Caco-2 (cell line): ENCODE measurements at regions not wholly inside any gene's neighbourhood (a gene's known extent, or its start where the extent isn't known, plus 50 kb on each side); places are given as distances from the start of the nearest gene placed in this dataset.

Source experiments
- BruUV-seq: library from RNA; stranded (reverse); fragments of 400-500 nt; replicated peaks from 2 replicates; lab custom pipeline; 2021; lab: Mats Ljungman, UMichigan
- CTCF ChIA-PET: fragments of 300-600 bp; sonication (Branson Sonifier 250); formaldehyde crosslinking; loops from one replicate; lab custom pipeline; 2022; ENCODE audit warnings: antibody characterized with exemption; lab: Charles Lee
- POLR2A ChIA-PET: fragments of 300-600 bp; sonication (Branson Sonifier 250); formaldehyde crosslinking; loops from one replicate; lab custom pipeline; 2022; ENCODE audit warnings: antibody characterized with exemption; lab: Charles Lee
- DNase-seq, 2 experiments: peaks; one replicate each; pipeline versions ENCODE4 v3.0.0 to v3.0.0-alpha.2; 2020 to 2022
- H3K27me3 ChIP-seq: replicated peaks from 2 replicates; pipeline ENCODE4 v1.6.0; 2011; ENCODE audit warnings: low read length; ENCODE audit not compliant: control insufficient read depth, insufficient read depth
- H3K36me3 ChIP-seq: 2 replicates; pipeline ENCODE4 v1.5.1; 2011; ENCODE audit warnings: low read length; ENCODE audit not compliant: control insufficient read depth, insufficient read depth
- H3K4me1 ChIP-seq: fragments of 250-450 bp; sonication (Bioruptor Pico); 2 replicates; pipeline ENCODE4 v1.5.1; 2020; ENCODE audit warnings: mild to moderate bottlenecking
- H3K4me3 ChIP-seq: 2 replicates; pipeline ENCODE4 v1.5.1; 2011; ENCODE audit warnings: low read depth, mild to moderate bottlenecking, control low read depth, low read length
- H3K9me3 ChIP-seq: fragments of 250-450 bp; sonication (Bioruptor Pico); 2 replicates; pipeline ENCODE4 v1.5.1; 2020; ENCODE audit warnings: mild to moderate bottlenecking, moderate library complexity
- H3K27ac Mint-ChIP-seq: one replicate; pipeline ENCODE4 v1.8.0; 2022; ENCODE audit warnings: mixed read lengths; ENCODE audit not compliant: unreplicated experiment
- H3K27me3 Mint-ChIP-seq: one replicate; pipeline ENCODE4 v1.8.0; 2022; ENCODE audit warnings: mixed read lengths; ENCODE audit not compliant: insufficient read depth, unreplicated experiment
- H3K36me3 Mint-ChIP-seq: one replicate; pipeline ENCODE4 v1.8.0; 2022; ENCODE audit warnings: mild to moderate bottlenecking, mixed read lengths; ENCODE audit not compliant: insufficient read depth, unreplicated experiment
- H3K4me1 Mint-ChIP-seq: one replicate; pipeline ENCODE4 v1.8.0; 2022; ENCODE audit warnings: low read depth, mixed read lengths; ENCODE audit not compliant: unreplicated experiment
- H3K4me3 Mint-ChIP-seq: one replicate; pipeline ENCODE4 v1.8.0; 2022; ENCODE audit warnings: mild to moderate bottlenecking, moderate library complexity, mixed read lengths; ENCODE audit not compliant: unreplicated experiment
- H3K9me3 Mint-ChIP-seq: one replicate; pipeline ENCODE4 v1.8.0; 2022; ENCODE audit warnings: mixed read lengths; ENCODE audit not compliant: unreplicated experiment
- intact Hi-C: fragments of 100-400 bp; cut with micrococcal nuclease; formaldehyde crosslinking; loops from one replicate; pipeline ENCODE4 v1.10.0; 2022; ENCODE audit not compliant: unreplicated experiment
- TF ChIP-seq, protein P1 (sequence below), 2 experiments: fragments of 200-600 bp in 1 of 2; IDR thresholded peaks; 1 replicate in 1 of 2; 2 replicates in 1 of 2; pipeline versions ENCODE4 v1.5.1 to v1.8.0; 2011 to 2022; ENCODE audit warnings: antibody characterized with exemption in 1 of 2, control low read depth in 1 of 2, inconsistent platforms in 1 of 2, low read depth in 1 of 2, low read length in 1 of 2, mild to moderate bottlenecking in 1 of 2, moderate library complexity in 1 of 2; ENCODE audit not compliant: insufficient read depth in 1 of 2, severe bottlenecking in 1 of 2, unreplicated experiment in 1 of 2

- H3K4me3 ChIP-seq, result no peak overlapping the region
- TF ChIP-seq, protein P1, sequence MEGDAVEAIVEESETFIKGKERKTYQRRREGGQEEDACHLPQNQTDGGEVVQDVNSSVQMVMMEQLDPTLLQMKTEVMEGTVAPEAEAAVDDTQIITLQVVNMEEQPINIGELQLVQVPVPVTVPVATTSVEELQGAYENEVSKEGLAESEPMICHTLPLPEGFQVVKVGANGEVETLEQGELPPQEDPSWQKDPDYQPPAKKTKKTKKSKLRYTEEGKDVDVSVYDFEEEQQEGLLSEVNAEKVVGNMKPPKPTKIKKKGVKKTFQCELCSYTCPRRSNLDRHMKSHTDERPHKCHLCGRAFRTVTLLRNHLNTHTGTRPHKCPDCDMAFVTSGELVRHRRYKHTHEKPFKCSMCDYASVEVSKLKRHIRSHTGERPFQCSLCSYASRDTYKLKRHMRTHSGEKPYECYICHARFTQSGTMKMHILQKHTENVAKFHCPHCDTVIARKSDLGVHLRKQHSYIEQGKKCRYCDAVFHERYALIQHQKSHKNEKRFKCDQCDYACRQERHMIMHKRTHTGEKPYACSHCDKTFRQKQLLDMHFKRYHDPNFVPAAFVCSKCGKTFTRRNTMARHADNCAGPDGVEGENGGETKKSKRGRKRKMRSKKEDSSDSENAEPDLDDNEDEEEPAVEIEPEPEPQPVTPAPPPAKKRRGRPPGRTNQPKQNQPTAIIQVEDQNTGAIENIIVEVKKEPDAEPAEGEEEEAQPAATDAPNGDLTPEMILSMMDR (IDR thresholded peaks at IDR 0.05; ENCODE audit: insufficient read depth in 1 of 2, low read depth in 1 of 2, low read length in 1 of 2, severe bottlenecking in 1 of 2, unreplicated experiment in 1 of 2), result no peak
- H3K4me1 ChIP-seq, result no peaks in the 10 kb centered on the region
- H3K27ac Mint-ChIP-seq, result no peak overlapping the region
- CTCF ChIA-PET, result no interaction called here
- H3K36me3 ChIP-seq, result no peaks in the 10 kb centered on the region
- DNase-seq, result no peak
- POLR2A ChIA-PET, result no interaction called here
- peaks cover 15% of the 10 kb centered on the region for H3K27me3 Mint-ChIP-seq
- intact Hi-C loops, result no loop called here
- H3K27me3 ChIP-seq, result no peaks in the 10 kb centered on the region; the same call in none of the 2 replicates
- no peaks in the 10 kb centered on the region for H3K9me3 Mint-ChIP-seq
- H3K4me1 Mint-ChIP-seq, result no peaks in the 10 kb centered on the region
- BruUV-seq, result no TSS peak
- H3K9me3 ChIP-seq, result peaks cover 5% of the 10 kb centered on the region; the same call in 1 of the 2 replicates
- H3K4me3 Mint-ChIP-seq, result no peak overlapping the region
- H3K36me3 Mint-ChIP-seq, result no peaks in the 10 kb centered on the region
Measured at GRCh38 chr10:5310914-5311313, 53.9 kb upstream of the UCN3 start.

GRCh38 chr10:5311617-5312016 lies 53.1 kb upstream of the UCN3 start:
- Histone ChIP-seq H3K9me3 (0 out of 2 replicates have a peak, but pooled peaks cover 5% of the 10 kb centered on the region), H3K27me3 (no peaks in the 10 kb centered on the region; the same call in none of the 2 replicates), H3K36me3 (no peaks in the 10 kb centered on the region), H3K4me3 (no peak overlapping the region), H3K4me1 (no peaks in the 10 kb centered on the region)
- no peak overlapping the region for H3K27ac Mint-ChIP-seq
- no peaks in the 10 kb centered on the region for H3K9me3 Mint-ChIP-seq
- no peaks in the 10 kb centered on the region for H3K36me3 Mint-ChIP-seq
- POLR2A ChIA-PET, result no interaction called here
- BruUV-seq, result no TSS peak
- no peaks in the 10 kb centered on the region for H3K4me1 Mint-ChIP-seq
- H3K4me3 Mint-ChIP-seq, result no peak overlapping the region
- TF ChIP-seq, protein P1 (IDR thresholded peaks at IDR 0.05; ENCODE audit: insufficient read depth in 1 of 2, low read depth in 1 of 2, low read length in 1 of 2, severe bottlenecking in 1 of 2, unreplicated experiment in 1 of 2), result no peak
- intact Hi-C loops, result no loop called here
- CTCF ChIA-PET, result no interaction called here
- H3K27me3 Mint-ChIP-seq, result peaks cover 18% of the 10 kb centered on the region
- no peak for DNase-seq

DNA sequence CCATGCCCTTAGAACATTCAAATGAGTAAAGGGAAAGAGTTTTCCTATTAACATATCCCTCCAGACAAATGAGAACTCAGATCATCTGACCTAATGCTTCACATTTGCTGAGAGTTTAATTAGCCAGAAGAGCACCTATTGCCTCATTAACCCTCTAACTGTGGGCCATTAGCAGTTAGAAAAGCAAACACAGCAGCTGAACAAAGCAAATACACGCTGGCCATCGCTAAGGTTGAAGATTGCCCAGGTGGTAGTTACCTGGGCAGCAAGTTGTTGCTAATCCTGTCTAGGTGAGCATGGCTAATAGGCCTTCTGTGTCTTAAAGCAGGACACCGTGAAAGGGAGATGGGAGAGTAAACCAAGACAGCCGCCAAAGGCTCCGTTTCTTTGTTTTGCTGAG lies 49.9 kb upstream of the UCN3 start:
- intact Hi-C loops, result no loop called here

More for the DNA sequence above, 49.9 kb upstream of the UCN3 start:
- Histone ChIP-seq H3K4me3 (no peak overlapping the region), H3K4me1 (no peaks in the 10 kb centered on the region), H3K9me3 (no peaks in the 10 kb centered on the region), H3K36me3 (no peaks in the 10 kb centered on the region), H3K27me3 (no peaks in the 10 kb centered on the region; the same call in 1 of the 2 replicates)
- POLR2A ChIA-PET, result no interaction called here
- no TSS peak for BruUV-seq
- TF ChIP-seq, protein P1 (IDR thresholded peaks at IDR 0.05; ENCODE audit: insufficient read depth in 1 of 2, low read depth in 1 of 2, low read length in 1 of 2, severe bottlenecking in 1 of 2, unreplicated experiment in 1 of 2), result no peak
- CTCF ChIA-PET, result interaction anchor here (0.6 kb wide), 1 partner anchor 243 kb away, joined by 3 read pairs; no protein-coding TSS in a partner anchor
- DNase-seq, result no peak
- Mint-ChIP-seq H3K4me3 (no peak overlapping the region), H3K4me1 (no peaks in the 10 kb centered on the region), H3K9me3 (no peaks in the 10 kb centered on the region), H3K27ac (no peak overlapping the region), H3K27me3 (peaks cover 15% of the 10 kb centered on the region), H3K36me3 (no peaks in the 10 kb centered on the region)
